ENCODE measurements at regions not wholly inside any gene's neighbourhood (a gene's known extent, or its start where the extent isn't known, plus 50 kb on each side); places are given as distances from the start of the nearest gene placed in this dataset.

GRCh38 chr1:221897321-221897721 lies 155.4 kb upstream of the DUSP10 start:
- DNase-seq = no peak
- no peak overlapping the region for H3K4me3 Mint-ChIP-seq
- H2BK12ac ChIP-seq (ENCODE audit: insufficient read length, low read depth, low read length) = no peak overlapping the region

More at GRCh38 chr1:221897321-221897721, 155.4 kb upstream of the DUSP10 start:
- no peak overlapping the region for H3K4ac ChIP-seq (ENCODE audit: low read depth, low read length)
- H3K4me1 ChIP-seq (ENCODE audit: insufficient read depth, low read length) = no peaks in the 10 kb centered on the region
- H2BK20ac ChIP-seq (ENCODE audit: low read depth, low read length, poor library complexity, severe bottlenecking) = no peak overlapping the region
- no peak overlapping the region for H2AK5ac ChIP-seq (ENCODE audit: insufficient read length, low read length)
- no peak for TF ChIP-seq CTCF (conservative IDR thresholded peaks at IDR 0.05)
- no peak overlapping the region for H2BK15ac ChIP-seq (ENCODE audit: low read depth, low read length)
- Mint-ChIP-seq H3K4me1 (no peaks in the 10 kb centered on the region), H3K27ac (no peak overlapping the region), H3K36me3 (ENCODE audit: insufficient read depth in 1 of 3, low read depth in 3 of 3) (no peaks in the 10 kb centered on the region), H3K27me3 (ENCODE audit: low read depth) (no peaks in the 10 kb centered on the region), H3K9me3 (peaks cover 0 to 2% of the 10 kb centered on the region in 2 experiments; a peak in 1 of 5 replicates)
- H4K8ac ChIP-seq (replicated peaks; ENCODE audit: insufficient read length, low read depth, low read length) = no peak overlapping the region
- H3K9ac ChIP-seq (ENCODE audit: extremely low read depth, insufficient read length, low read length) = no peak overlapping the region
- H3K18ac ChIP-seq (ENCODE audit: insufficient read length, low read depth, low read length) = no peak overlapping the region
- no peak overlapping the region for H3T11ph ChIP-seq (ENCODE audit: low read length)
- H3K79me1 ChIP-seq (ENCODE audit: insufficient read depth, low read depth, low read length, poor library complexity, severe bottlenecking) = no peaks in the 10 kb centered on the region
- no CpG with 5 or more reads among the region's 3 CpGs for WGBS (ENCODE audit: extremely low coverage, insufficient read length, low lambda C conversion rate)
- H3K27ac ChIP-seq (ENCODE audit: insufficient read length, low read depth, low read length) = no peak overlapping the region
- no peaks in the 10 kb centered on the region for H3K27me3 ChIP-seq (ENCODE audit: insufficient read depth, low read length)
- H3K14ac ChIP-seq (ENCODE audit: insufficient read depth, low read length) = no peak overlapping the region
- no peak overlapping the region for H3K23ac ChIP-seq (ENCODE audit: insufficient read length, low read depth, low read length)
- H3K4me2 ChIP-seq (ENCODE audit: insufficient read depth, insufficient read length, low read length) = no peak overlapping the region
- no peaks in the 10 kb centered on the region for H4K20me1 ChIP-seq (ENCODE audit: control insufficient read depth, insufficient read depth, insufficient read length)
- H4K5ac ChIP-seq (ENCODE audit: insufficient read length, low read depth, low read length) = no peak overlapping the region
- H3K23me2 ChIP-seq (ENCODE audit: insufficient read length, low read depth, low read length, poor library complexity, severe bottlenecking) = no peaks in the 10 kb centered on the region
- H3K56ac ChIP-seq (ENCODE audit: insufficient read length, low read depth, low read length) = no peak overlapping the region
- H3K9me3 ChIP-seq (ENCODE audit: control insufficient read depth, low read depth, low read length) = no peaks in the 10 kb centered on the region
- H2AFZ ChIP-seq (ENCODE audit: low read length) = no peak overlapping the region
- no peak overlapping the region for H4K91ac ChIP-seq (ENCODE audit: insufficient read length, low read depth, low read length)
- H2BK120ac ChIP-seq (ENCODE audit: low read depth, low read length, poor library complexity, severe bottlenecking) = no peak overlapping the region
- H3K79me2 ChIP-seq (ENCODE audit: insufficient read depth, low read length) = no peaks in the 10 kb centered on the region
- H2BK5ac ChIP-seq (ENCODE audit: insufficient read length, low read length) = no peak overlapping the region
